ENCODE measurements at regions not wholly inside any gene's neighbourhood (a gene's known extent, or its start where the extent isn't known, plus 50 kb on each side); places are given as distances from the start of the nearest gene placed in this dataset.
A peak's percentile ranks its signal among the peaks of the same experiment; 100 is the strongest.

GRCh38 chr11:24226606-24227005, 270.2 kb upstream of the LUZP2 start:
- no peak overlapping the region for H3K9ac ChIP-seq (ENCODE audit: insufficient read depth in 1 of 2, low read length in 2 of 2)
- DNase-seq (no peak), ATAC-seq (ENCODE audit: insufficient read depth, low FRiP score) (no peak)
- TF ChIP-seq, protein P1, sequence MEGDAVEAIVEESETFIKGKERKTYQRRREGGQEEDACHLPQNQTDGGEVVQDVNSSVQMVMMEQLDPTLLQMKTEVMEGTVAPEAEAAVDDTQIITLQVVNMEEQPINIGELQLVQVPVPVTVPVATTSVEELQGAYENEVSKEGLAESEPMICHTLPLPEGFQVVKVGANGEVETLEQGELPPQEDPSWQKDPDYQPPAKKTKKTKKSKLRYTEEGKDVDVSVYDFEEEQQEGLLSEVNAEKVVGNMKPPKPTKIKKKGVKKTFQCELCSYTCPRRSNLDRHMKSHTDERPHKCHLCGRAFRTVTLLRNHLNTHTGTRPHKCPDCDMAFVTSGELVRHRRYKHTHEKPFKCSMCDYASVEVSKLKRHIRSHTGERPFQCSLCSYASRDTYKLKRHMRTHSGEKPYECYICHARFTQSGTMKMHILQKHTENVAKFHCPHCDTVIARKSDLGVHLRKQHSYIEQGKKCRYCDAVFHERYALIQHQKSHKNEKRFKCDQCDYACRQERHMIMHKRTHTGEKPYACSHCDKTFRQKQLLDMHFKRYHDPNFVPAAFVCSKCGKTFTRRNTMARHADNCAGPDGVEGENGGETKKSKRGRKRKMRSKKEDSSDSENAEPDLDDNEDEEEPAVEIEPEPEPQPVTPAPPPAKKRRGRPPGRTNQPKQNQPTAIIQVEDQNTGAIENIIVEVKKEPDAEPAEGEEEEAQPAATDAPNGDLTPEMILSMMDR (IDR thresholded peaks at IDR 0.05; ENCODE audit: control extremely low read depth, extremely low read depth): no peak
- H3K36me3 ChIP-seq (ENCODE audit: control insufficient read depth in 4 of 4, insufficient read depth in 4 of 4, low read length in 4 of 4): no peaks in the 10 kb centered on the region
- H3K27ac ChIP-seq (ENCODE audit: low read depth in 1 of 2, low read length in 1 of 2): no peak overlapping the region
- peaks cover 0 to 6% (median 0%) of the 10 kb centered on the region in 5 donors for H3K4me1 ChIP-seq (ENCODE audit: control insufficient read depth in 5 of 5, insufficient read depth in 5 of 5, low read length in 5 of 5)
- no peaks in the 10 kb centered on the region for H3K27me3 ChIP-seq (ENCODE audit: control insufficient read depth in 3 of 3, insufficient read depth in 3 of 3, low read length in 2 of 3)
- 26 to 60% methylated on average over 1 of the region's 1 CpG for WGBS, 2 donors
- no peak overlapping the region for H3K4me3 ChIP-seq
- H3K9me3 ChIP-seq (ENCODE audit: control insufficient read depth in 4 of 4, insufficient read depth in 3 of 4, low read length in 3 of 4): peaks cover 0 to 2% (median 0%) of the 10 kb centered on the region in 4 donors

DNA sequence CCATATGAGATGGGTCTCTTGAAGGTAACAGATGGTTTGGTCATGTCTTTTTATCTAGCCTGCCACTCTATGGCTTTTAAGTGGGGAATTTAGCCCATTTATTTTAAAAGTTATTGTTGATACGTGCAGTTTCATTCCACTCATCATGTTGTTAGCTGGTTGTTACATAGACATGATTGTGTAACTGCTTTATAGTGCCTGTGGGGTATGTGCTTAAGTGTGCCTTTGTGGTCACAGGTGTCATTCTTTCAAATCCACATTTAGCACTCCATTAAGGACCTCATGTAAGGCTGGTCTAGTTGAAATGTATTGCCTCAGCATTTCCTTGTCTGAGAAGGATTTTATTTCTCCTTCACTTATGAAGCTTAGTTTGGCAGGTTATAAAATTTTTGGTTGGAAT, 263.8 kb upstream of the LUZP2 start:
- ATAC-seq (ENCODE audit: insufficient read depth, low FRiP score) (no peak), DNase-seq (no peak)
- Histone ChIP-seq H3K9ac (ENCODE audit: insufficient read depth in 1 of 2, low read length in 2 of 2) (no peak overlapping the region), H3K4me3 (no peak overlapping the region), H3K36me3 (ENCODE audit: control insufficient read depth in 4 of 4, insufficient read depth in 4 of 4, low read length in 4 of 4) (no peaks in the 10 kb centered on the region), H3K9me3 (ENCODE audit: control insufficient read depth in 4 of 4, insufficient read depth in 3 of 4, low read length in 3 of 4) (peaks cover 0 to 2% (median 0%) of the 10 kb centered on the region in 4 donors), H3K27ac (ENCODE audit: low read depth in 1 of 2, low read length in 1 of 2) (no peak overlapping the region), H3K27me3 (ENCODE audit: control insufficient read depth in 3 of 3, insufficient read depth in 3 of 3, low read length in 2 of 3) (no peaks in the 10 kb centered on the region), H3K4me1 (ENCODE audit: control insufficient read depth in 5 of 5, insufficient read depth in 5 of 5, low read length in 5 of 5) (no peaks in the 10 kb centered on the region)
- TF ChIP-seq, protein P1 (IDR thresholded peaks at IDR 0.05; ENCODE audit: control extremely low read depth, extremely low read depth): no peak
- 75 to 77% methylated on average over 1 of the region's 1 CpG for WGBS, 2 donors

- ATAC-seq (ENCODE audit: insufficient read depth, low FRiP score) (peak; percentile 43), DNase-seq (peak in 2 of 3 donors; percentile 13 to 15)
- Histone ChIP-seq H3K4me1 (ENCODE audit: control insufficient read depth in 5 of 5, insufficient read depth in 5 of 5, low read length in 5 of 5) (no peaks in the 10 kb centered on the region), H3K9ac (ENCODE audit: insufficient read depth in 1 of 2, low read length in 2 of 2) (no peak overlapping the region), H3K36me3 (ENCODE audit: control insufficient read depth in 4 of 4, insufficient read depth in 4 of 4, low read length in 4 of 4) (no peaks in the 10 kb centered on the region), H3K9me3 (ENCODE audit: control insufficient read depth in 4 of 4, insufficient read depth in 3 of 4, low read length in 3 of 4) (no peaks in the 10 kb centered on the region), H3K4me3 (no peak overlapping the region), H3K27me3 (ENCODE audit: control insufficient read depth in 3 of 3, insufficient read depth in 3 of 3, low read length in 2 of 3) (no peaks in the 10 kb centered on the region), H3K27ac (ENCODE audit: low read depth in 1 of 2, low read length in 1 of 2) (no peak overlapping the region)
- TF ChIP-seq, protein P1 (IDR thresholded peaks at IDR 0.05; ENCODE audit: control extremely low read depth, extremely low read depth): no peak
- WGBS, 2 donors: 74 to 82% methylated on average over 4 of the region's 4 CpGs
Observed at GRCh38 chr11:24234822-24235508, 261.9 kb upstream of the LUZP2 start.

Measured in lung (tissue), 11 donors.